ENCODE measurements at regions not wholly inside any gene's neighbourhood (a gene's known extent, or its start where the extent isn't known, plus 50 kb on each side); places are given as distances from the start of the nearest gene placed in this dataset.

- no peaks in the 10 kb centered on the region for H3K27me3 ChIP-seq (replicated peaks; ENCODE audit: insufficient read depth)
- peak overlapping the region in 1 of 2 donors; percentile 26 for H3K27ac ChIP-seq
- H3K36me3 ChIP-seq = no peaks in the 10 kb centered on the region
- H3K9me3 ChIP-seq = no peaks in the 10 kb centered on the region
- no peak overlapping the region for H3K4me3 ChIP-seq
- TF ChIP-seq POLR2AphosphoS5 (IDR thresholded peaks at IDR 0.05) = peak; percentile 71
- no peak for TF ChIP-seq POLR2A (IDR thresholded peaks at IDR 0.05)
- no peak for TF ChIP-seq CTCF (IDR thresholded peaks at IDR 0.05)
- no peaks in the 10 kb centered on the region for H3K4me1 ChIP-seq (replicated peaks)
- WGBS = 33% methylated on average over 6 of the region's 6 CpGs
- intact Hi-C loops (cut with DNase I) = no loop called here
- DNase-seq (ENCODE audit: low spot score) = peak; percentile 52
These were observed 226.4 kb downstream of the TGFB2 start for GRCh38 chr1:218571491-218571890.

- no peak for TF ChIP-seq POLR2A (IDR thresholded peaks at IDR 0.05)
- TF ChIP-seq CTCF (IDR thresholded peaks at IDR 0.05) = no peak
- no peak for TF ChIP-seq POLR2AphosphoS5 (IDR thresholded peaks at IDR 0.05)
- 31% methylated on average over 4 of the region's 4 CpGs for WGBS
- Histone ChIP-seq H3K9me3 (no peaks in the 10 kb centered on the region), H3K27ac (no peak overlapping the region), H3K36me3 (no peaks in the 10 kb centered on the region), H3K27me3 (replicated peaks; ENCODE audit: insufficient read depth) (no peaks in the 10 kb centered on the region), H3K4me3 (no peak overlapping the region), H3K4me1 (replicated peaks) (no peaks in the 10 kb centered on the region)
- intact Hi-C loops (cut with DNase I) = no loop called here
- DNase-seq (ENCODE audit: low spot score) = no peak
These were observed 226.9 kb downstream of the TGFB2 start for GRCh38 chr1:218572050-218572449.

GRCh38 chr1:218573925-218574324 is 228.8 kb downstream of the TGFB2 start:
- H3K4me1 ChIP-seq (replicated peaks) = no peaks in the 10 kb centered on the region
- DNase-seq (ENCODE audit: low spot score) = no peak
- WGBS = 92% methylated on average over 2 of the region's 2 CpGs
- H3K27ac ChIP-seq = no peak overlapping the region
- no peak overlapping the region for H3K4me3 ChIP-seq
- no peaks in the 10 kb centered on the region for H3K36me3 ChIP-seq
- H3K27me3 ChIP-seq (replicated peaks; ENCODE audit: insufficient read depth) = no peaks in the 10 kb centered on the region
- intact Hi-C loops (cut with DNase I) = no loop called here
- no peaks in the 10 kb centered on the region for H3K9me3 ChIP-seq
- TF ChIP-seq CTCF (IDR thresholded peaks at IDR 0.05) = no peak
- TF ChIP-seq POLR2A (IDR thresholded peaks at IDR 0.05) = no peak
- no peak for TF ChIP-seq POLR2AphosphoS5 (IDR thresholded peaks at IDR 0.05)

GRCh38 chr1:218575079-218575478 is 229.9 kb downstream of the TGFB2 start:
- intact Hi-C loops (cut with DNase I) = no loop called here
- no peak overlapping the region for H3K27ac ChIP-seq
- no peaks in the 10 kb centered on the region for H3K9me3 ChIP-seq
- no peaks in the 10 kb centered on the region for H3K36me3 ChIP-seq
- TF ChIP-seq POLR2AphosphoS5 (IDR thresholded peaks at IDR 0.05) = no peak
- TF ChIP-seq POLR2A (IDR thresholded peaks at IDR 0.05) = no peak
- no peak for TF ChIP-seq CTCF (IDR thresholded peaks at IDR 0.05)
- no peak overlapping the region for H3K4me3 ChIP-seq
- no peaks in the 10 kb centered on the region for H3K27me3 ChIP-seq (replicated peaks; ENCODE audit: insufficient read depth)
- no peaks in the 10 kb centered on the region for H3K4me1 ChIP-seq (replicated peaks)
- 100% methylated on average over 1 of the region's 1 CpG for WGBS
- no peak for DNase-seq (ENCODE audit: low spot score)

DNA sequence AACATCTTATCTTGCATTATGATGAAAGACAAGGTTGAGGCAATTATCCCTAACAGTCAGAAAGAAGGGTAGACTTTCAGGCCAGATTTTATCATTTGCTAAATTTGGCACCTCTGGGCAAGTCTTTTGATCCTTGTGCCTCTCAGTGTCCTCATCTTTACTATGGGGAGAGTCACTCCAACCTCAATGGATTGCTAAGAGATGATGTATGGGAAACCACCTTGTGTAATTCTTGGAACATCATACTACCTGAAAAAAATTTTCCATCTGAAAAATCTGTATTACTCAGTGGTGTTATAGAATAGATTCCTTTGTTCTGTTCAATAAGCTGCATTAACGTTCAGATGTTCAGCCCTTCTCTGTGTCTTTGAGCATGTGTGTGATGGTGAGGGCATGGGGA is 230.7 kb downstream of the TGFB2 start:
- no peak overlapping the region for H3K4me3 ChIP-seq
- intact Hi-C loops (cut with DNase I) = no loop called here
- no peaks in the 10 kb centered on the region for H3K4me1 ChIP-seq (replicated peaks)
- no peaks in the 10 kb centered on the region for H3K36me3 ChIP-seq
- 59% methylated on average over 1 of the region's 1 CpG for WGBS
- no peak for DNase-seq (ENCODE audit: low spot score)
- no peak for TF ChIP-seq POLR2AphosphoS5 (IDR thresholded peaks at IDR 0.05)
- H3K27me3 ChIP-seq (replicated peaks; ENCODE audit: insufficient read depth) = no peaks in the 10 kb centered on the region
- H3K27ac ChIP-seq = no peak overlapping the region
- no peaks in the 10 kb centered on the region for H3K9me3 ChIP-seq
